ENCODE measurements at regions not wholly inside any gene's neighbourhood (a gene's known extent, or its start where the extent isn't known, plus 50 kb on each side); places are given as distances from the start of the nearest gene placed in this dataset.

GRCh38 chr2:57376985-57377384, 669.6 kb upstream of the VRK2 start:
- H3K27me3 Mint-ChIP-seq (ENCODE audit: insufficient read depth, low read depth): peaks cover 3% of the 10 kb centered on the region
- no peak for TF ChIP-seq EZH2 (IDR thresholded peaks at IDR 0.05)
- no peak for TF ChIP-seq EZH2phosphoT487 (IDR thresholded peaks at IDR 0.05)
- TF ChIP-seq CTCF (IDR thresholded peaks at IDR 0.05): peak; percentile 53
- H3K36me3 ChIP-seq: no peaks in the 10 kb centered on the region
- no peak overlapping the region for H3K27ac Mint-ChIP-seq
- no peaks in the 10 kb centered on the region for H3K27me3 ChIP-seq
- no peak overlapping the region for H2AFZ ChIP-seq (replicated peaks)
- H3K9ac ChIP-seq: no peak overlapping the region
- H3K4me1 Mint-ChIP-seq: no peaks in the 10 kb centered on the region
- no peaks in the 10 kb centered on the region for H3K36me3 Mint-ChIP-seq
- no peaks in the 10 kb centered on the region for H3K9me3 Mint-ChIP-seq
- H3K4me1 ChIP-seq: no peaks in the 10 kb centered on the region
- no peak overlapping the region for H3K4me3 ChIP-seq
- no peaks in the 10 kb centered on the region for H3F3A ChIP-seq (ENCODE audit: low read depth)
- no peak overlapping the region for H3K27ac ChIP-seq
- no peak overlapping the region for H3K4me2 ChIP-seq
- H3K9me3 ChIP-seq (ENCODE audit: low read depth): no peaks in the 10 kb centered on the region
- H4K20me1 ChIP-seq (ENCODE audit: low read depth): no peaks in the 10 kb centered on the region
- H3K4me3 Mint-ChIP-seq: no peak overlapping the region
- H3K79me2 ChIP-seq (ENCODE audit: low read depth): no peaks in the 10 kb centered on the region
- peak; percentile 19 for DNase-seq (ENCODE audit: low spot score)

- DNase-seq (ENCODE audit: low spot score): no peak
- Histone ChIP-seq H3K4me3 (no peak overlapping the region), H3K4me1 (no peaks in the 10 kb centered on the region), H2AFZ (replicated peaks) (no peak overlapping the region), H3K27me3 (no peaks in the 10 kb centered on the region), H3K27ac (no peak overlapping the region), H3K36me3 (no peaks in the 10 kb centered on the region), H4K20me1 (ENCODE audit: low read depth) (no peaks in the 10 kb centered on the region), H3K4me2 (no peak overlapping the region), H3K79me2 (ENCODE audit: low read depth) (no peaks in the 10 kb centered on the region), H3K9ac (no peak overlapping the region), H3F3A (ENCODE audit: low read depth) (no peaks in the 10 kb centered on the region), H3K9me3 (ENCODE audit: low read depth) (no peaks in the 10 kb centered on the region)
- TF ChIP-seq EZH2 (IDR thresholded peaks at IDR 0.05) (no peak), CTCF (IDR thresholded peaks at IDR 0.05) (no peak), EZH2phosphoT487 (IDR thresholded peaks at IDR 0.05) (no peak)
- no peaks in the 10 kb centered on the region for H3K27me3 Mint-ChIP-seq (ENCODE audit: insufficient read depth, low read depth)
- H3K4me1 Mint-ChIP-seq: no peaks in the 10 kb centered on the region
- H3K27ac Mint-ChIP-seq: no peak overlapping the region
- H3K9me3 Mint-ChIP-seq: no peaks in the 10 kb centered on the region
- H3K36me3 Mint-ChIP-seq: no peaks in the 10 kb centered on the region
- no peak overlapping the region for H3K4me3 Mint-ChIP-seq
Measured at GRCh38 chr2:57386305-57386704, 660.3 kb upstream of the VRK2 start.

GRCh38 chr2:57396355-57397098, 650.1 kb upstream of the VRK2 start:
- Histone ChIP-seq H3K79me2 (ENCODE audit: low read depth) (no peaks in the 10 kb centered on the region), H3K27me3 (no peaks in the 10 kb centered on the region), H3F3A (ENCODE audit: low read depth) (no peaks in the 10 kb centered on the region), H3K4me2 (no peak overlapping the region), H3K9ac (no peak overlapping the region), H3K36me3 (no peaks in the 10 kb centered on the region), H3K9me3 (ENCODE audit: low read depth) (no peaks in the 10 kb centered on the region), H2AFZ (replicated peaks) (no peak overlapping the region), H3K4me1 (no peaks in the 10 kb centered on the region), H4K20me1 (ENCODE audit: low read depth) (no peaks in the 10 kb centered on the region), H3K4me3 (no peak overlapping the region), H3K27ac (no peak overlapping the region)
- no peak overlapping the region for H3K4me3 Mint-ChIP-seq
- no peak for DNase-seq (ENCODE audit: low spot score)
- no peaks in the 10 kb centered on the region for H3K4me1 Mint-ChIP-seq
- no peaks in the 10 kb centered on the region for H3K9me3 Mint-ChIP-seq
- no peaks in the 10 kb centered on the region for H3K36me3 Mint-ChIP-seq
- TF ChIP-seq EZH2phosphoT487 (IDR thresholded peaks at IDR 0.05): no peak
- TF ChIP-seq CTCF (IDR thresholded peaks at IDR 0.05): no peak
- no peak for TF ChIP-seq EZH2 (IDR thresholded peaks at IDR 0.05)
- H3K27me3 Mint-ChIP-seq (ENCODE audit: insufficient read depth, low read depth): no peaks in the 10 kb centered on the region
- H3K27ac Mint-ChIP-seq: no peak overlapping the region
